HEK293 (cell line): ENCODE measurements at regions not wholly inside any gene's neighbourhood (a gene's known extent, or its start where the extent isn't known, plus 50 kb on each side); places are given as distances from the start of the nearest gene placed in this dataset.

Source experiments
- CTCF ChIA-PET: fragments of 350-600 bp; formaldehyde crosslinking; extraction: SDS; loops from one replicate; lab custom pipeline; 2021; ENCODE audit warnings: antibody characterized with exemption; lab: Yijun Ruan, JAX
- POLR2A ChIA-PET: fragments of 300-600 bp; formaldehyde crosslinking; extraction: SDS; loops from one replicate; lab custom pipeline; 2020; ENCODE audit warnings: antibody characterized with exemption, inconsistent platforms; lab: Yijun Ruan, JAX
- H3K27ac ChIP-seq: fragments of 200-500 bp; sonication (Bioruptor generic); 2 replicates; pipeline ENCODE4 v1.5.1; 2014; ENCODE audit warnings: low read depth, low read length, control low read depth, inconsistent platforms; ENCODE audit errors: extremely low read depth
- H3K36me3 ChIP-seq, 2 experiments: fragments of 200-500 bp in 1 of 2; sonication (Bioruptor generic) in 1 of 2; 1 replicate in 1 of 2; 2 replicates in 1 of 2; pipeline ENCODE4 v1.5.1; 2014 to 2017; ENCODE audit warnings: inconsistent platforms in 2 of 2, low read length in 2 of 2; ENCODE audit not compliant: control insufficient read depth in 2 of 2, insufficient read depth in 1 of 2
- H3K4me1 ChIP-seq: fragments of 200-500 bp; sonication (Bioruptor generic); 2 replicates; pipeline ENCODE4 v1.5.1; 2014; ENCODE audit warnings: mild to moderate bottlenecking, low read length, inconsistent platforms; ENCODE audit not compliant: control insufficient read depth, insufficient read depth
- H3K4me3 ChIP-seq: 2 replicates; pipeline ENCODE4 v1.5.1; 2011; ENCODE audit warnings: low read depth, mild to moderate bottlenecking, control low read depth, low read length, moderate library complexity
- H3K9me3 ChIP-seq: fragments of 200-500 bp; sonication (Bioruptor generic); 2 replicates; pipeline ENCODE4 v1.5.1; 2014; ENCODE audit warnings: low read depth, low read length, inconsistent platforms; ENCODE audit not compliant: control insufficient read depth, insufficient read depth
- GLI4 ChIP-seq: fragments of 450-650 bp; formaldehyde crosslinking; IDR thresholded peaks from 2 replicates; pipeline ENCODE4 v1.5.1; 2016; ENCODE audit warnings: missing biosample characterization, missing genetic modification characterization
- KLF7 ChIP-seq: fragments of 450-650 bp; formaldehyde crosslinking; IDR thresholded peaks from 2 replicates; pipeline ENCODE4 v1.5.1; 2016; ENCODE audit warnings: missing biosample characterization, missing genetic modification characterization, borderline replicate concordance
- KLF9 ChIP-seq: fragments of 450-650 bp; formaldehyde crosslinking; IDR thresholded peaks from 2 replicates; pipeline ENCODE4 v1.5.1; 2016; ENCODE audit warnings: missing biosample characterization, missing genetic modification characterization, low read depth
- OVOL3 ChIP-seq: fragments of 450-650 bp; formaldehyde crosslinking; IDR thresholded peaks from 2 replicates; pipeline ENCODE4 v1.5.1; 2016; ENCODE audit warnings: missing biosample characterization, missing genetic modification characterization
- SCRT1 ChIP-seq: fragments of 450-650 bp; formaldehyde crosslinking; IDR thresholded peaks from 2 replicates; pipeline ENCODE4 v1.5.1; 2016; ENCODE audit warnings: missing biosample characterization, missing genetic modification characterization, borderline replicate concordance
- SETDB1 ChIP-seq: IDR thresholded peaks from one replicate; pipeline ENCODE4 v1.6.1; 2017; ENCODE audit warnings: mild to moderate bottlenecking, low read length, moderate library complexity, mixed read lengths; ENCODE audit not compliant: insufficient read length
- TCF7L2 ChIP-seq: IDR thresholded peaks from 2 replicates; pipeline ENCODE4 v1.6.1; 2011; ENCODE audit warnings: low read depth, mild to moderate bottlenecking, inconsistent platforms, low read length, moderate library complexity, borderline replicate concordance
- WT1 ChIP-seq: fragments of 450-650 bp; formaldehyde crosslinking; IDR thresholded peaks from 2 replicates; pipeline ENCODE4 v1.5.1; 2016; ENCODE audit warnings: missing biosample characterization, missing genetic modification characterization
- ZBTB10 ChIP-seq: fragments of 450-650 bp; formaldehyde crosslinking; IDR thresholded peaks from 2 replicates; pipeline ENCODE4 v1.5.1; 2016; ENCODE audit warnings: missing biosample characterization, missing genetic modification characterization
- ZBTB49 ChIP-seq: fragments of 450-650 bp; formaldehyde crosslinking; IDR thresholded peaks from 2 replicates; pipeline ENCODE4 v1.5.1; 2016; ENCODE audit warnings: missing biosample characterization, missing genetic modification characterization, low read depth
- ZBTB6 ChIP-seq: fragments of 450-650 bp; formaldehyde crosslinking; IDR thresholded peaks from 2 replicates; pipeline ENCODE4 v1.5.1; 2017; ENCODE audit warnings: missing biosample characterization, missing genetic modification characterization
- ZNF112 ChIP-seq: fragments of 450-650 bp; formaldehyde crosslinking; IDR thresholded peaks from 2 replicates; pipeline ENCODE4 v1.5.0; 2017; ENCODE audit warnings: missing biosample characterization, missing genetic modification characterization
- ZNF155 ChIP-seq: fragments of 450-650 bp; formaldehyde crosslinking; IDR thresholded peaks from 2 replicates; pipeline ENCODE4 v1.5.1; 2016; ENCODE audit warnings: missing biosample characterization, missing genetic modification characterization
- ZNF280D ChIP-seq: fragments of 450-650 bp; formaldehyde crosslinking; IDR thresholded peaks from 2 replicates; pipeline ENCODE4 v1.5.1; 2016; ENCODE audit warnings: missing biosample characterization, missing genetic modification characterization
- ZNF350 ChIP-seq: fragments of 450-650 bp; formaldehyde crosslinking; IDR thresholded peaks from 2 replicates; pipeline ENCODE4 v1.5.0; 2017; ENCODE audit warnings: missing biosample characterization, mild to moderate bottlenecking, missing genetic modification characterization
- ZNF391 ChIP-seq: fragments of 450-650 bp; formaldehyde crosslinking; IDR thresholded peaks from 2 replicates; pipeline ENCODE4 v1.5.1; 2016; ENCODE audit warnings: low read depth, missing biosample characterization, missing genetic modification characterization, borderline replicate concordance
- ZNF394 ChIP-seq: fragments of 450-650 bp; formaldehyde crosslinking; IDR thresholded peaks from 2 replicates; pipeline ENCODE4 v1.5.1; 2016; ENCODE audit warnings: missing biosample characterization, missing genetic modification characterization, mild to moderate bottlenecking, moderate library complexity, borderline replicate concordance
- ZNF473 ChIP-seq: fragments of 450-650 bp; formaldehyde crosslinking; IDR thresholded peaks from 2 replicates; pipeline ENCODE4 v1.5.1; 2017; ENCODE audit warnings: missing biosample characterization, missing genetic modification characterization
- ZNF521 ChIP-seq: fragments of 450-650 bp; formaldehyde crosslinking; IDR thresholded peaks from 2 replicates; pipeline ENCODE4 v1.5.1; 2017; ENCODE audit warnings: missing biosample characterization, mild to moderate bottlenecking, missing genetic modification characterization
- ZNF544 ChIP-seq: fragments of 450-650 bp; formaldehyde crosslinking; IDR thresholded peaks from 2 replicates; pipeline ENCODE4 v1.5.0; 2017; ENCODE audit warnings: missing biosample characterization, missing genetic modification characterization
- ZNF600 ChIP-seq: fragments of 450-650 bp; formaldehyde crosslinking; IDR thresholded peaks from 2 replicates; pipeline ENCODE4 v1.5.1; 2016; ENCODE audit warnings: missing biosample characterization, missing genetic modification characterization
- ZNF658 ChIP-seq: fragments of 450-650 bp; formaldehyde crosslinking; IDR thresholded peaks from 2 replicates; pipeline ENCODE4; 2016; ENCODE audit warnings: missing biosample characterization, missing genetic modification characterization
- ZNF677 ChIP-seq: fragments of 450-650 bp; IDR thresholded peaks from 2 replicates; pipeline ENCODE4 v1.5.0; 2018; ENCODE audit warnings: missing biosample characterization, mild to moderate bottlenecking, missing genetic modification characterization, moderate library complexity
- ZNF768 ChIP-seq: fragments of 450-650 bp; formaldehyde crosslinking; IDR thresholded peaks from 2 replicates; pipeline ENCODE4 v1.5.1; 2018; ENCODE audit warnings: missing biosample characterization, mild to moderate bottlenecking, missing genetic modification characterization
- ZNF830 ChIP-seq: fragments of 450-650 bp; IDR thresholded peaks from 2 replicates; pipeline ENCODE4 v1.5.0; 2018; ENCODE audit warnings: missing biosample characterization, missing genetic modification characterization, low read depth, mild to moderate bottlenecking, moderate library complexity
- ZNF837 ChIP-seq: fragments of 450-650 bp; formaldehyde crosslinking; IDR thresholded peaks from 2 replicates; pipeline ENCODE4 v1.5.1; 2016; ENCODE audit warnings: missing biosample characterization, missing genetic modification characterization

- TF ChIP-seq ZNF280D (tag by site-specific recombination): no peak
- TF ChIP-seq ZNF391: no peak
- no peak for TF ChIP-seq ZNF830 (tag by site-specific recombination)
- TF ChIP-seq, all 188 proteins: peak for 0
Observed at GRCh38 chr22:22960307-22960706, 72.7 kb downstream of the IGLL5 start (continued).

GRCh38 chr22:22961574-22961973 is 74.0 kb downstream of the IGLL5 start:
- no peaks in the 10 kb centered on the region for H3K9me3 ChIP-seq
- CTCF ChIA-PET: interaction anchor here (0.7 to 8.9 kb wide), 10 partner anchors 10 to 196 kb away, joined by 3 to 304 read pairs (median 7); partner anchors contain the start of gene RAB36
- TF ChIP-seq ZNF155 (tag by site-specific recombination): no peak
- no peak for TF ChIP-seq GLI4 (tag by site-specific recombination)
- TF ChIP-seq ZNF600 (tag by site-specific recombination): no peak
- no peak for TF ChIP-seq ZBTB6 (tag by site-specific recombination)
- TF ChIP-seq SETDB1: peak; percentile 48
- TF ChIP-seq OVOL3: no peak
- no peak for TF ChIP-seq ZNF768 (tag by site-specific recombination)
- TF ChIP-seq WT1 (tag by site-specific recombination): no peak
- no peak for TF ChIP-seq ZNF837 (tag by site-specific recombination)
- TF ChIP-seq, all 188 proteins: peak for 1
- Histone ChIP-seq H3K4me3 (no peak overlapping the region), H3K4me1 (no peaks in the 10 kb centered on the region), H3K27ac (no peak overlapping the region), H3K36me3 (no peaks in the 10 kb centered on the region)
- POLR2A ChIA-PET: interaction anchor here (0.5 kb wide), 1 partner anchor 12 kb away, joined by 3 read pairs; no protein-coding TSS in a partner anchor

GRCh38 chr22:22968366-22968765 is 80.8 kb downstream of the IGLL5 start:
- no peaks in the 10 kb centered on the region for H3K4me1 ChIP-seq
- ChIA-PET POLR2A (no interaction called here), CTCF (interaction anchor here (0.7 to 2.4 kb wide), 2 partner anchors 8 to 70 kb away, joined by 3 to 14 read pairs; no protein-coding TSS in a partner anchor)
- TF ChIP-seq ZNF677: no peak
- no peak for TF ChIP-seq KLF7 (tag by site-specific recombination)
- no peak for TF ChIP-seq ZNF473 (tag by site-specific recombination)
- no peak for TF ChIP-seq ZNF112 (tag by site-specific recombination)
- TF ChIP-seq KLF9 (tag by site-specific recombination): no peak
- no peak for TF ChIP-seq SCRT1 (tag by site-specific recombination)
- TF ChIP-seq ZNF544 (tag by site-specific recombination): no peak
- TF ChIP-seq ZNF658: no peak
- no peak for TF ChIP-seq ZBTB10
- TF ChIP-seq ZNF521: no peak
- no peak for TF ChIP-seq ZBTB49 (tag by site-specific recombination)
- TF ChIP-seq ZNF350: no peak
- TF ChIP-seq ZNF394 (tag by site-specific recombination): no peak
- no peak for TF ChIP-seq TCF7L2

More at GRCh38 chr22:22968366-22968765, 80.8 kb downstream of the IGLL5 start:
- H3K36me3 ChIP-seq: no peaks in the 10 kb centered on the region
- no peaks in the 10 kb centered on the region for H3K9me3 ChIP-seq
- H3K4me3 ChIP-seq: no peak overlapping the region
- H3K27ac ChIP-seq: no peak overlapping the region
